NCI-H1105 treated with DMSO at 0.1 percent for 48 hours (cell line): ENCODE measurements at regions not wholly inside any gene's neighbourhood (a gene's known extent, or its start where the extent isn't known, plus 50 kb on each side); places are given as distances from the start of the nearest gene placed in this dataset.
A peak's percentile ranks its signal among the peaks of the same experiment; 100 is the strongest.
"Not testable (repeated sequence)": the region's sequence is repeated elsewhere in the genome, so short reads cannot be mapped to it uniquely, and the experiment has no call there.

Experiments
- DNase-seq: peaks from one replicate; lab custom pipeline; 2025; lab: John Stamatoyannopoulos, UW

GRCh38 chr9:31697956-31698355 is 686.5 kb upstream of the ACO1 start:
- DNase-seq: no peak

GRCh38 chr9:31699836-31700235 is 684.6 kb upstream of the ACO1 start:
- DNase-seq: no peak

GRCh38 chr9:31700252-31701045 is 684.0 kb upstream of the ACO1 start:
- DNase-seq: no peak

- DNase-seq: peak; percentile 16
Observed at GRCh38 chr9:31702957-31703356, 681.5 kb upstream of the ACO1 start.

GRCh38 chr9:31715250-31715649 is 669.2 kb upstream of the ACO1 start:
- DNase-seq: no peak

- no peak for DNase-seq
Observed at GRCh38 chr9:31719262-31719661, 665.2 kb upstream of the ACO1 start.

GRCh38 chr9:31730398-31730797 is 654.0 kb upstream of the ACO1 start:
- no peak for DNase-seq

GRCh38 chr9:31733166-31733565 is 651.3 kb upstream of the ACO1 start:
- no peak for DNase-seq

- no peak for DNase-seq
Observed at GRCh38 chr9:31736581-31737179, 647.8 kb upstream of the ACO1 start.

- DNase-seq: no peak
Observed at GRCh38 chr9:31740705-31741104, 643.7 kb upstream of the ACO1 start.

GRCh38 chr9:31744589-31744988 is 639.9 kb upstream of the ACO1 start:
- DNase-seq: no peak

- no peak for DNase-seq
Observed at GRCh38 chr9:31745468-31745867, 639.0 kb upstream of the ACO1 start.

GRCh38 chr9:31745886-31746285 is 638.6 kb upstream of the ACO1 start:
- DNase-seq: no peak

GRCh38 chr9:31753756-31754155 is 630.7 kb upstream of the ACO1 start:
- no peak for DNase-seq

- no peak for DNase-seq
Observed at GRCh38 chr9:31759703-31760102, 624.7 kb upstream of the ACO1 start.

GRCh38 chr9:31774021-31774420 is 610.4 kb upstream of the ACO1 start:
- not testable (repeated sequence) for DNase-seq

GRCh38 chr9:31774571-31774970 is 609.9 kb upstream of the ACO1 start:
- DNase-seq: peak; percentile 60

- DNase-seq: peak; percentile 99
Observed at GRCh38 chr9:31776471-31776870, 608.0 kb upstream of the ACO1 start.

GRCh38 chr9:31783491-31783890 is 601.0 kb upstream of the ACO1 start:
- DNase-seq: no peak

- no peak for DNase-seq
Observed at GRCh38 chr9:31790720-31791119, 593.7 kb upstream of the ACO1 start.

GRCh38 chr9:31799953-31800609 is 584.4 kb upstream of the ACO1 start:
- DNase-seq: peak; percentile 75

GRCh38 chr9:31807574-31808256 is 576.7 kb upstream of the ACO1 start:
- no peak for DNase-seq

- no peak for DNase-seq
Observed at GRCh38 chr9:31808766-31809165, 575.7 kb upstream of the ACO1 start.
